Trophoblast cell (in vitro differentiated cells and primary cell): ENCODE measurements at regions not wholly inside any gene's neighbourhood (a gene's known extent, or its start where the extent isn't known, plus 50 kb on each side); places are given as distances from the start of the nearest gene placed in this dataset.

Experiments used
- DNase-seq, 2 donors: peaks; one replicate each; pipeline ENCODE4 v3.0.0-alpha.2; 2016
- H2AFZ ChIP-seq: 2 replicates; pipeline ENCODE4 v1.6.1; 2013; ENCODE audit warnings: low read length, moderate library complexity, mild to moderate bottlenecking; ENCODE audit not compliant: insufficient read depth, poor library complexity
- H2AK5ac ChIP-seq: 2 replicates; pipeline ENCODE4 v1.6.1; 2013; ENCODE audit warnings: mild to moderate bottlenecking, low read length
- H2BK120ac ChIP-seq: 2 replicates; pipeline ENCODE4 v1.6.1; 2013; ENCODE audit warnings: low read length, mild to moderate bottlenecking, moderate library complexity; ENCODE audit not compliant: insufficient read depth, poor library complexity
- H2BK12ac ChIP-seq: 2 replicates; pipeline ENCODE4 v1.6.1; 2013; ENCODE audit warnings: mild to moderate bottlenecking, low read length, moderate library complexity
- H2BK5ac ChIP-seq: 2 replicates; pipeline ENCODE4 v1.6.1; 2013; ENCODE audit warnings: low read length, low read depth, moderate library complexity, mild to moderate bottlenecking; ENCODE audit not compliant: poor library complexity
- H3K14ac ChIP-seq: 2 replicates; pipeline ENCODE4 v1.6.1; 2013; ENCODE audit warnings: mild to moderate bottlenecking, low read length
- H3K18ac ChIP-seq: 2 replicates; pipeline ENCODE4 v1.6.1; 2013; ENCODE audit warnings: mild to moderate bottlenecking, low read length
- H3K23ac ChIP-seq: 2 replicates; pipeline ENCODE4 v1.6.1; 2013; ENCODE audit warnings: low read length
- H3K27ac ChIP-seq: 2 replicates; pipeline ENCODE4 v1.5.1; 2013; ENCODE audit warnings: low read depth, mild to moderate bottlenecking, inconsistent platforms, low read length, moderate library complexity
- H3K27me3 ChIP-seq: 2 replicates; pipeline ENCODE4 v1.6.1; 2013; ENCODE audit warnings: inconsistent platforms, mild to moderate bottlenecking, low read length, moderate library complexity; ENCODE audit not compliant: insufficient read depth
- H3K36me3 ChIP-seq, 2 experiments: 1 replicate in 1 of 2; 2 replicates in 1 of 2; pipeline ENCODE4 v1.6.1; 2013; ENCODE audit warnings: low read length in 2 of 2, mild to moderate bottlenecking in 2 of 2, moderate library complexity in 1 of 2; ENCODE audit not compliant: insufficient read depth in 2 of 2, control insufficient read depth in 1 of 2
- H3K4ac ChIP-seq: 2 replicates; pipeline ENCODE4 v1.6.1; 2013; ENCODE audit warnings: low read depth, mild to moderate bottlenecking, low read length, moderate library complexity
- H3K4me1 ChIP-seq, 2 experiments: 1 replicate in 1 of 2; 2 replicates in 1 of 2; pipeline ENCODE4 v1.6.1; 2013; ENCODE audit warnings: low read length in 2 of 2, mild to moderate bottlenecking in 2 of 2, moderate library complexity in 1 of 2; ENCODE audit not compliant: insufficient read depth in 2 of 2, control insufficient read depth in 1 of 2
- H3K4me2 ChIP-seq: 2 replicates; pipeline ENCODE4 v1.6.1; 2013; ENCODE audit warnings: inconsistent platforms, mild to moderate bottlenecking, low read length, moderate library complexity
- H3K4me3 ChIP-seq: 2 replicates; pipeline ENCODE4 v1.5.1; 2013; ENCODE audit warnings: mild to moderate bottlenecking, low read depth, low read length, inconsistent platforms
- H3K79me1 ChIP-seq: one replicate; pipeline ENCODE4 v1.6.1; 2013; ENCODE audit warnings: low read length
- H3K79me2 ChIP-seq: 2 replicates; pipeline ENCODE4 v1.6.1; 2013; ENCODE audit warnings: low read length, mild to moderate bottlenecking; ENCODE audit not compliant: control insufficient read depth, insufficient read depth, poor library complexity
- H3K9ac ChIP-seq: 2 replicates; pipeline ENCODE4 v1.6.1; 2013; ENCODE audit warnings: mild to moderate bottlenecking, low read length
- H3K9me3 ChIP-seq: 2 replicates; pipeline ENCODE4 v1.6.1; 2013; ENCODE audit warnings: low read depth, mild to moderate bottlenecking, control low read depth, inconsistent platforms, low read length; ENCODE audit not compliant: insufficient read depth
- H4K12ac ChIP-seq: 2 replicates; pipeline ENCODE4 v1.6.1; 2013; ENCODE audit warnings: low read depth, mild to moderate bottlenecking, low read length, moderate library complexity
- H4K8ac ChIP-seq: 2 replicates; pipeline ENCODE4 v1.6.1; 2013; ENCODE audit warnings: low read depth, mild to moderate bottlenecking, low read length, moderate library complexity
- H4K91ac ChIP-seq: one replicate; pipeline ENCODE4 v1.6.1; 2013; ENCODE audit warnings: low read depth, mild to moderate bottlenecking, low read length, moderate library complexity
- WGBS: extraction: QIAGEN DNeasy Blood & Tissue Kit; methylation state at CpG from one replicate; pipeline ENCODE4 v1.1.7; 2013; ENCODE audit warnings: missing lambda C conversion rate; ENCODE audit not compliant: insufficient read length, insufficient coverage; ENCODE audit errors: extremely low coverage; 5-methylcytosine and 5-hydroxymethylcytosine counted together

- Histone ChIP-seq H3K27ac (no peak overlapping the region), H2BK120ac (no peak overlapping the region)
- WGBS: no CpG with 5 or more reads among the region's 11 CpGs
Measured at GRCh38 chr19:29293292-29293691, 80.3 kb upstream of the UQCRFS1 start.

GRCh38 chr19:29293736-29294342 is 80.9 kb upstream of the UQCRFS1 start:
- H2AFZ ChIP-seq: no peak overlapping the region
- no peak overlapping the region for H3K14ac ChIP-seq
- no peak overlapping the region for H3K27ac ChIP-seq
- H2AK5ac ChIP-seq: no peak overlapping the region
- no peak overlapping the region for H3K18ac ChIP-seq
- peak overlapping the region; percentile 40 for H3K4me3 ChIP-seq
- H3K4ac ChIP-seq: no peak overlapping the region
- H3K36me3 ChIP-seq: no peaks in the 10 kb centered on the region
- no CpG with 5 or more reads among the region's 7 CpGs for WGBS
- H3K79me2 ChIP-seq: no peaks in the 10 kb centered on the region
- DNase-seq: no peak
- H3K9ac ChIP-seq: no peak overlapping the region
- H3K27me3 ChIP-seq: no peaks in the 10 kb centered on the region
- H3K9me3 ChIP-seq: peaks cover 11% of the 10 kb centered on the region
- H2BK12ac ChIP-seq: no peak overlapping the region
- no peak overlapping the region for H3K4me2 ChIP-seq
- no peak overlapping the region for H3K23ac ChIP-seq
- H2BK5ac ChIP-seq: no peak overlapping the region
- H3K4me1 ChIP-seq: no peaks in the 10 kb centered on the region
- no peak overlapping the region for H4K91ac ChIP-seq
- H4K8ac ChIP-seq: no peak overlapping the region
- no peak overlapping the region for H2BK120ac ChIP-seq
- no peaks in the 10 kb centered on the region for H3K79me1 ChIP-seq
- H4K12ac ChIP-seq: no peak overlapping the region

More at GRCh38 chr19:29293292-29293691, 80.3 kb upstream of the UQCRFS1 start:
- no peak overlapping the region for H3K9ac ChIP-seq
- H3K4ac ChIP-seq: no peak overlapping the region
- no peak overlapping the region for H2AFZ ChIP-seq
- no peaks in the 10 kb centered on the region for H3K79me1 ChIP-seq
- no peak overlapping the region for H3K23ac ChIP-seq
- no peak overlapping the region for H3K4me3 ChIP-seq
- no peaks in the 10 kb centered on the region for H3K79me2 ChIP-seq
- peak in 1 of 2 donors; percentile 2 for DNase-seq
- H2BK5ac ChIP-seq: no peak overlapping the region
- H2AK5ac ChIP-seq: no peak overlapping the region
- no peaks in the 10 kb centered on the region for H3K36me3 ChIP-seq
- no peak overlapping the region for H4K91ac ChIP-seq
- H3K4me1 ChIP-seq: no peaks in the 10 kb centered on the region
- peaks cover 9% of the 10 kb centered on the region for H3K9me3 ChIP-seq
- no peak overlapping the region for H4K12ac ChIP-seq
- H3K4me2 ChIP-seq: no peak overlapping the region
- no peak overlapping the region for H2BK12ac ChIP-seq
- no peak overlapping the region for H3K18ac ChIP-seq
- no peak overlapping the region for H4K8ac ChIP-seq
- no peak overlapping the region for H3K14ac ChIP-seq
- no peaks in the 10 kb centered on the region for H3K27me3 ChIP-seq

GRCh38 chr19:29294343-29294811 is 81.4 kb upstream of the UQCRFS1 start:
- Histone ChIP-seq H3K18ac (no peak overlapping the region), H4K8ac (no peak overlapping the region), H3K4ac (no peak overlapping the region), H3K9me3 (peaks cover 11% of the 10 kb centered on the region), H3K4me2 (no peak overlapping the region), H4K91ac (no peak overlapping the region), H3K9ac (no peak overlapping the region), H2BK5ac (no peak overlapping the region), H3K4me1 (no peaks in the 10 kb centered on the region), H3K27ac (no peak overlapping the region), H3K4me3 (peak overlapping the region; percentile 40), H4K12ac (no peak overlapping the region), H2AK5ac (no peak overlapping the region), H3K23ac (no peak overlapping the region), H3K36me3 (no peaks in the 10 kb centered on the region), H3K27me3 (no peaks in the 10 kb centered on the region), H2BK12ac (no peak overlapping the region), H3K79me2 (no peaks in the 10 kb centered on the region), H3K79me1 (no peaks in the 10 kb centered on the region), H2BK120ac (no peak overlapping the region), H2AFZ (no peak overlapping the region), H3K14ac (no peak overlapping the region)
- no CpG with 5 or more reads among the region's 3 CpGs for WGBS
- DNase-seq: peak in 1 of 2 donors; percentile 8

DNA sequence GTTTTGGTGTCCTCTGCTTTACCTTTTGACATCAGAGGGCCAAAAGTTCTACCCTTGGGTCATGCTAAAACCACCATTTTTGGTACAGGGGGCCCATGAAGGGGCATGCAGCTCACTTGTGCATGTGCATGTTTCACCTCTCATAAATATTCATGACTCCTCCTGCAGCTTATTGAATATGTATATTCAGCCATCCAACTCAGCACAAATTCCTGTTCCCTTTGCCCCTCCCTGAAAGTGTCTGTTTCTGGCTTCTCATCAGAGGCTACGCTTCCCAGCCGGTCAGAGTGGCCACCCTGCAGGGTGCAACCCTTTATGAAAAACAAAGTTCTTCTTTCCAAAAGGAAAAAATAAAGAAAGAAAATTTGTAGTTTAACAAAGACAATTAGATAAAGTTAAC is 82.3 kb upstream of the UQCRFS1 start:
- H2BK5ac ChIP-seq: no peak overlapping the region
- H3K9me3 ChIP-seq: peaks cover 11% of the 10 kb centered on the region
- H4K8ac ChIP-seq: no peak overlapping the region
- H2BK12ac ChIP-seq: no peak overlapping the region
- no peak for DNase-seq
- no peak overlapping the region for H3K14ac ChIP-seq
- H3K79me2 ChIP-seq: no peaks in the 10 kb centered on the region
- H3K4me3 ChIP-seq: no peak overlapping the region
- H3K27ac ChIP-seq: no peak overlapping the region
- no peak overlapping the region for H3K9ac ChIP-seq
- no peak overlapping the region for H2AFZ ChIP-seq
- H3K4me1 ChIP-seq: no peaks in the 10 kb centered on the region
- no peak overlapping the region for H2BK120ac ChIP-seq
- H2AK5ac ChIP-seq: no peak overlapping the region
- no peak overlapping the region for H4K91ac ChIP-seq
- H3K18ac ChIP-seq: no peak overlapping the region
- no peak overlapping the region for H3K4me2 ChIP-seq
- WGBS: no CpG with 5 or more reads among the region's 2 CpGs
- no peak overlapping the region for H3K23ac ChIP-seq
- H4K12ac ChIP-seq: no peak overlapping the region
- H3K4ac ChIP-seq: no peak overlapping the region
- H3K79me1 ChIP-seq: no peaks in the 10 kb centered on the region
- H3K36me3 ChIP-seq: no peaks in the 10 kb centered on the region
- H3K27me3 ChIP-seq: no peaks in the 10 kb centered on the region
